ENCODE measurements at regions not wholly inside any gene's neighbourhood (a gene's known extent, or its start where the extent isn't known, plus 50 kb on each side); places are given as distances from the start of the nearest gene placed in this dataset.

DNA sequence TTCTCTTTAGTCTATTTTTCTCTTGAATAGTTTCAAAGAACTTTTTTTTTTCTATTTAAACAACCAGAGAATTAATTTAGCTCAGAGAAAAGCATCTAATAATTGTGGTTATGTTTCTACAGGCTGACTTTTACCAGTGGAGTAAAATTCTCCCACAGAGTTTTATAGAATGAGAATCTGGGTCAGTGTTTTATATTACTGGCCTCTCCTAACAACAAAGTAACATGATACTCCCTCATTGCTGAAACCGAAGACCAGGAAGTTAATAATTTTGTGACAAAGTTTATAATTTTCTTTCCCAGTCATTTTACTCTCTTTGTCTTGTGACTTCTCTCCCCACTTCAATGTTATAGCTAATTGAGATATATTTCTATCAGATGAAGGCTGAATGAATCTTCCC, 946.9 kb downstream of the EPHA3 start:
- DNase-seq = no peak
- TF ChIP-seq, protein P1, sequence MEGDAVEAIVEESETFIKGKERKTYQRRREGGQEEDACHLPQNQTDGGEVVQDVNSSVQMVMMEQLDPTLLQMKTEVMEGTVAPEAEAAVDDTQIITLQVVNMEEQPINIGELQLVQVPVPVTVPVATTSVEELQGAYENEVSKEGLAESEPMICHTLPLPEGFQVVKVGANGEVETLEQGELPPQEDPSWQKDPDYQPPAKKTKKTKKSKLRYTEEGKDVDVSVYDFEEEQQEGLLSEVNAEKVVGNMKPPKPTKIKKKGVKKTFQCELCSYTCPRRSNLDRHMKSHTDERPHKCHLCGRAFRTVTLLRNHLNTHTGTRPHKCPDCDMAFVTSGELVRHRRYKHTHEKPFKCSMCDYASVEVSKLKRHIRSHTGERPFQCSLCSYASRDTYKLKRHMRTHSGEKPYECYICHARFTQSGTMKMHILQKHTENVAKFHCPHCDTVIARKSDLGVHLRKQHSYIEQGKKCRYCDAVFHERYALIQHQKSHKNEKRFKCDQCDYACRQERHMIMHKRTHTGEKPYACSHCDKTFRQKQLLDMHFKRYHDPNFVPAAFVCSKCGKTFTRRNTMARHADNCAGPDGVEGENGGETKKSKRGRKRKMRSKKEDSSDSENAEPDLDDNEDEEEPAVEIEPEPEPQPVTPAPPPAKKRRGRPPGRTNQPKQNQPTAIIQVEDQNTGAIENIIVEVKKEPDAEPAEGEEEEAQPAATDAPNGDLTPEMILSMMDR (IDR thresholded peaks at IDR 0.05) = no peak
- no peak for TF ChIP-seq EP300 (IDR thresholded peaks at IDR 0.05)
- TF ChIP-seq POLR2A (IDR thresholded peaks at IDR 0.05) = no peak
- no peak for TF ChIP-seq POLR2AphosphoS5 (IDR thresholded peaks at IDR 0.05)
- 29 to 34% methylated on average over 1 of the region's 1 CpG for WGBS, 2 donors
- Histone ChIP-seq H3K4me1 (no peaks in the 10 kb centered on the region), H3K27ac (no peak overlapping the region), H3K36me3 (no peaks in the 10 kb centered on the region), H3K9me3 (no peaks in the 10 kb centered on the region), H3K27me3 (no peaks in the 10 kb centered on the region), H3K4me3 (no peak overlapping the region)
- no peak for ATAC-seq (ENCODE audit: low FRiP score in 2 of 2)

DNA sequence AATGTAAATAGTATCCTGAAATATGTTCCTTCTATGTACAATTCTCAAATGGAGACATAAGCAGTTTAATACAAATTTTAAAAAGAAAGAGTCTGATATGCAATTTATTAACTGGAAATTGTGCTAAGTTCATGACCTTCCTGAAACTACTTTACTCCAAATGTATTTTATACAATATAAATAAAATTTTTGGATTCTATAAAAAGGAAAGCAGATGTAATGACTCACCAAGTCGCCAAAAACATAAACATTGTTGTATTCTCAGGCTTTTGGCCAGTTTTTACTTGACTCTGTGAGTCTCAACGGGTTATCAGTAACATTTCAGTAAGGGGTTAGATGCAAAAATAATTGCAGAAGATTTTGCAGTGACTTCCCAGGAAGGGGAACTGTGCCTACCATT, 948.2 kb downstream of the EPHA3 start:
- H3K9me3 ChIP-seq = no peaks in the 10 kb centered on the region
- no peak overlapping the region for H3K27ac ChIP-seq
- no peak for DNase-seq
- no peaks in the 10 kb centered on the region for H3K27me3 ChIP-seq
- H3K4me1 ChIP-seq = no peaks in the 10 kb centered on the region
- no peak overlapping the region for H3K4me3 ChIP-seq
- 24 to 41% methylated on average over 2 of the region's 2 CpGs for WGBS, 2 donors
- TF ChIP-seq POLR2A (IDR thresholded peaks at IDR 0.05) (no peak), POLR2AphosphoS5 (IDR thresholded peaks at IDR 0.05) (no peak)
- no peaks in the 10 kb centered on the region for H3K36me3 ChIP-seq
- no peak for ATAC-seq (ENCODE audit: low FRiP score in 2 of 2)

DNA sequence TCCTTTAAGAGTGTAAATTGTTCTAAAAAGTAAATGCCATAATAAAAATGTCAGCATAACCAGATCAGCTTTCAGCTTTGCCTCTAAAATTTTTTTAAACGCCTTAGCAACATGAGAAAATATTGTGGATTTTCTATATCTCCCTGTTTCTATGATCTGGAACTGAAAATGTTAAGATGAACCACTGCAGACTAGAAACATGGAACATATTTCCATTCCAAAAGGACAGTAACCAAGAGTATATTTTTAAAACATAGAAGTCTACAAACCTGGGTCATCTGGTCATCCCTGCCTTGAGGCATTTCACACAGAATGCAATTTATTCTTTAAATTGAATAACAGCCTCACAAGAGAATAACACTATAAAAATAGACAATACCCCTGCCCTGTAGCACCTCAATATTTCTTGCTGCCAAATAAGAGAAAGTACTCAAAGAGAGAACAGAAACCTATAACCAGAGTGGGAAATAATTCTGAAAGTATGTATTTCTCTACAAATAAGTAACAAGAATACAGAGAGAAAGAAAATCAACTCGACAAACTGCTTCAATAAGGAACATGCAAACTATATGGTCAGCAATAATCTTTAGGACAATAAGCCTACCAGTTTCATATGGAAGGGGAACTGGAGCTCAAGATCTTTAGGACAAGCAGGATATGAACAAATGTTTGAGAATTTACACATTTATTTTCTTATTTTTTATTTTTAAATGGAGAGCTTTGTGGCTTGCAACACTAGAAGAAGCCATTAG, 949.0 kb downstream of the EPHA3 start:
- DNase-seq (no peak), ATAC-seq (ENCODE audit: low FRiP score in 2 of 2) (no peak)
- Histone ChIP-seq H3K9me3 (no peaks in the 10 kb centered on the region), H3K36me3 (no peaks in the 10 kb centered on the region), H3K4me1 (no peaks in the 10 kb centered on the region), H3K27ac (no peak overlapping the region), H3K27me3 (no peaks in the 10 kb centered on the region), H3K4me3 (no peak overlapping the region)
- WGBS, 2 donors = 77% methylated on average over 2 of the region's 2 CpGs
- TF ChIP-seq, protein P1 (IDR thresholded peaks at IDR 0.05) = no peak
- no peak for TF ChIP-seq EP300 (IDR thresholded peaks at IDR 0.05)

DNA sequence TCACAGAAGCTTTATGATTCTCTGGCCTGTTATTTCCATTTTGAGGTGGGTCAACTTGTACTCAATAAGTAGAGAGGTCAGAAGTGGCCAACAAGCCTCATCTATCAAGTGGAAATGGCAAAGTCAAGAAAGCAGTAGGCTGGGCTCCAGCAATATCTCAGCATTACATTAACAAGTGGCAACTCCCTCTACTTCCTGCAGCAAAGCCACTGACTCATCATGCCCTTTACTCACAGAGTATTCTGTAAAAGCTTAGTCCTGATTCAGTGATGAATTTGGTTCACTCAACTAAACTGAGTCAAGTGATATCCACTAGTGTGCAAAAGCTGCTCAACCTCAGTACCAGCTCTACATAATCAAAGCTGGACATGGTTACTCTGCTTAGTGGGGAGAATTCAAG, 954.6 kb downstream of the EPHA3 start:
- H3K4me3 ChIP-seq = no peak overlapping the region
- ATAC-seq (ENCODE audit: low FRiP score in 2 of 2) (no peak), DNase-seq (no peak)
- peaks cover 0 to 3% (median 0%) of the 10 kb centered on the region in 4 donors for H3K9me3 ChIP-seq
- TF ChIP-seq, protein P1 (IDR thresholded peaks at IDR 0.05) = no peak
- TF ChIP-seq POLR2A (IDR thresholded peaks at IDR 0.05) (no peak), EP300 (IDR thresholded peaks at IDR 0.05) (no peak), POLR2AphosphoS5 (IDR thresholded peaks at IDR 0.05) (no peak)
- H3K4me1 ChIP-seq = no peaks in the 10 kb centered on the region
- H3K27ac ChIP-seq = no peak overlapping the region
- H3K27me3 ChIP-seq = no peaks in the 10 kb centered on the region
- H3K36me3 ChIP-seq = no peaks in the 10 kb centered on the region

DNA sequence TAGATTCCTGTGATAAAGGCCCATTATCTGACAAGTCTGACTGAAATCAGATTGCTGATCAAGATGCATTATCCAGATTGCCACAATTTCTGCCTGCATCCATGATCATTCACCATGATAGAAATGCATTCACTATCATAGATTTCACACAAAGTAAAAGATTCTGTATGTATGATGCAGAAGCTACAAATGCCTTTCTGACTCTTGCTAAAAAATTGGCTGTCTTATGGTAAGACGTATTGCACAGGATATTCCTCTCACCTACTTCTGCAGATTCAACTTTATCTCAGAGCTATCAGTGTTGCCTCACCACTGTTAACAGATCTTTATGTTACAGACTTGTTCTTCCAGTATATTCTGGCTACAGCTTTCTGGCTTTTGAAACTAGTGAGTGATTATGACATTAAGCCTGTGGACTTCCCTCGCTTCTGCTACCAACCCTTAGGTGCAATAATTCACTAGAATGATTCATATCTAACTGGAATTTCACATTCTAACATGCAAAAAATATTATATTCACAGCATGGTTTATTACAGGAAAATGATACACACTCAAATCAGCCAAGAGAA, 955.3 kb downstream of the EPHA3 start:
- WGBS, 2 donors = 70 to 75% methylated on average over 2 of the region's 2 CpGs
- TF ChIP-seq POLR2AphosphoS5 (IDR thresholded peaks at IDR 0.05) = no peak
- no peak for TF ChIP-seq POLR2A (IDR thresholded peaks at IDR 0.05)
- TF ChIP-seq, protein P1 (IDR thresholded peaks at IDR 0.05) = no peak
- no peak for TF ChIP-seq EP300 (IDR thresholded peaks at IDR 0.05)

More for the DNA sequence above, 955.3 kb downstream of the EPHA3 start:
- Histone ChIP-seq H3K27ac (no peak overlapping the region), H3K27me3 (no peaks in the 10 kb centered on the region), H3K36me3 (no peaks in the 10 kb centered on the region), H3K4me3 (no peak overlapping the region), H3K9me3 (peaks cover 0 to 3% (median 0%) of the 10 kb centered on the region in 4 donors), H3K4me1 (no peaks in the 10 kb centered on the region)
- ATAC-seq (ENCODE audit: low FRiP score in 2 of 2) = no peak
- DNase-seq = no peak
